Effector memory CD8-positive, alpha-beta T cell (primary cell): ENCODE measurements at regions not wholly inside any gene's neighbourhood (a gene's known extent, or its start where the extent isn't known, plus 50 kb on each side); places are given as distances from the start of the nearest gene placed in this dataset.

Experiments used
- ATAC-seq: fragments of 150-1000 bp; cut with Tn5 transposase; replicated peaks from 2 replicates; pipeline ENCODE4 v1.10.0; 2021; ENCODE audit warnings: mild to moderate bottlenecking, moderate library complexity
- DNase-seq, 3 experiments: peaks; one replicate each; pipeline ENCODE4 v3.0.0; 2021
- H3K27ac Mint-ChIP-seq, 2 donors: one replicate each; pipeline ENCODE4 v1.8.0; 2022; ENCODE audit warnings: mild to moderate bottlenecking in 2 of 2, mixed read lengths in 2 of 2, moderate library complexity in 2 of 2
- H3K27me3 Mint-ChIP-seq, 2 donors: one replicate each; pipeline ENCODE4 v1.8.0; 2022; ENCODE audit warnings: mixed read lengths in 2 of 2
- H3K36me3 Mint-ChIP-seq: one replicate; pipeline ENCODE4 v1.8.0; 2022; ENCODE audit warnings: mild to moderate bottlenecking, moderate library complexity, mixed read lengths; ENCODE audit not compliant: insufficient read depth
- H3K4me1 Mint-ChIP-seq, 2 donors: one replicate each; pipeline ENCODE4 v1.8.0; 2022; ENCODE audit warnings: low read depth in 2 of 2, mixed read lengths in 2 of 2
- H3K4me3 Mint-ChIP-seq, 2 donors: one replicate each; pipeline ENCODE4 v1.8.0; 2022; ENCODE audit warnings: mild to moderate bottlenecking in 2 of 2, mixed read lengths in 2 of 2, moderate library complexity in 2 of 2
- H3K9me3 Mint-ChIP-seq, 2 donors: one replicate each; pipeline ENCODE4 v1.8.0; 2022; ENCODE audit warnings: mixed read lengths in 2 of 2

GRCh38 chr4:145231906-145232700, 51.7 kb upstream of the OTUD4 start:
- H3K4me1 Mint-ChIP-seq, result no peaks in the 10 kb centered on the region
- no peak for DNase-seq

GRCh38 chr4:145230726-145231125, 50.3 kb upstream of the OTUD4 start:
- ATAC-seq (no peak), DNase-seq (no peak)
- no peaks in the 10 kb centered on the region for H3K36me3 Mint-ChIP-seq
- H3K27me3 Mint-ChIP-seq, result peaks cover 19 to 20% of the 10 kb centered on the region in 2 donors
- no peak overlapping the region for H3K4me3 Mint-ChIP-seq
- H3K4me1 Mint-ChIP-seq, result no peaks in the 10 kb centered on the region
- H3K27ac Mint-ChIP-seq, result no peak overlapping the region
- no peaks in the 10 kb centered on the region for H3K9me3 Mint-ChIP-seq

More at GRCh38 chr4:145231906-145232700, 51.7 kb upstream of the OTUD4 start:
- no peak overlapping the region for H3K27ac Mint-ChIP-seq
- H3K27me3 Mint-ChIP-seq, result peaks cover 19 to 20% of the 10 kb centered on the region in 2 donors
- ATAC-seq, result no peak
- H3K4me3 Mint-ChIP-seq, result no peak overlapping the region
- H3K9me3 Mint-ChIP-seq, result no peaks in the 10 kb centered on the region
- no peaks in the 10 kb centered on the region for H3K36me3 Mint-ChIP-seq
